Activated CD4-positive, alpha-beta T cell treated with anti-CD3 and anti-CD28 coated beads, Interleukin-2, Interleukin-4, amounts not matched to agents 100 ng/mL and 50 ng/mL, durations not matched to agents 16 hours and 8 hours (primary cell): ENCODE measurements at regions not wholly inside any gene's neighbourhood (a gene's known extent, or its start where the extent isn't known, plus 50 kb on each side); places are given as distances from the start of the nearest gene placed in this dataset.

Experiments
- DNase-seq: peaks from one replicate; pipeline ENCODE4 v3.0.0-alpha.2; 2020; ENCODE audit warnings: low spot score

DNA sequence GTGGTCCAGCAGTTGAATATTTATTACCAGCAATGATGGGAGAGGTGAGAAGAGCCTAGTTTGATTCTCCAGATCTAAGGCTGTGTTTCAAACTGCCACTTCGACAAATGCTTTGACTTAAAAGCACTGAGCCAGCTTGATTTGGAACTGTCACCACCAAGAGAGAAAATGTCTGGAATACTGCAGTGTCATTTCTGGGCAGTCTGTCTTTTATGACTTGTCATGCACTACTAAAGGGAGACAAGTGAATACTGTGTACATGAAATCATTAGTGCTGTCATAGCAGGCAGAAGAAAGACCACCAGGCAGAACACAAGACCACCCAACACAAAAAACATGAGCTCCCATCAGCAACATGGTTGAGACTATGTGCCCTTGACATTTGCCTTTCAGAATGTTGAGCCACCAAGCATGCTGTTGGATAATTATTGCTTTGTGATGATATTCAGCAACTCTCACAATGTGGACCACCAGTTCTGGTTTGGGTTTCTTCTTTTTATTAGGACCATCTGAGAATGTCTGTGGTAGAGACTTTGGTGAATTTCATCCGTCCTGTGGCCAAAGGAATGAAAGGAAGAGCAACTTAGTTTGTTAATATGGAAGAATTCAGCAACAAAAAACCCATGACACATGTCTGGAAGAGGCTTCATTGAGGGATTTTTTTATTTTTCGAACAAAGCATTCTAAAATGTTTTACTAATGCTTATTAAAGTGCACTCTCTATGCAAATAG lies 125.8 kb downstream of the NTMT2 start:
- no peak for DNase-seq

DNA sequence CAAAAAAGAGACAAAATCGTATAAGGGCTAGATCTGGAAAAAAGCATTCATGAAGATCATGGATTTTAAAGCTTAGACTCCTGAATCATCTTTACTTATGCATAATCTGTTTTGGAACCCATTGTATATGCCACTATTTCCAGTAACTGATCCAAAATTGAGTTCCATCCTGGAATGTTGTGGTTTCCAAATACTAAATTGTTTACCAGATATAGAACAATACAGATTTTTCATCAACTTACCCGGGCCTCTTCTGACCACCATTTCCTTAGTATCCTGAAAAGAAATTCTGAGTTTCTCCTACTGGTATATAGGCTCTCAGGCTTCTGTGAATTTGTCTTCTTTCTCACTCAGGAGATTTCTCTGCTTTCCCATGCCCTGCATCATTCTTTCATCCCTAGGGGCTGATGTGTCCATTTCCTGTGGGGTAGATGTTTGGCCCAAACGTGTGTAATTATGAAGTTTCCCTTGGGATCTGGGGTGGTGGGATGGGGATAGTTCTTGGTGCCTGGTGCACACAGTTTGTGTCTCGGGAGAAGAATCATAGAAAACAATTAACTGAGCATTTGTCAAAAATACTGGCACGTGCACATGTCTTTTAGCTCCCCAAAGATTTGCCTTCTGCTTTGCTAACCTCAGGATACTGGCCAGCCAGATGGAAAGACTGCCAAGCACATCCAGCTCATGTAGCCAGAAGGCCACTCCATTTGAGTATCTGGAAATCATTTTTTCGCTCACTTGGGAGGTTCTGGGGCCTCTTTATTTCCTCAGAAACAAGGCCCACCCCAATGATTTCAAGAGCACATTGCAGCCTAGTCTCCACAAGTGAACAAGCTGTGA lies 127.8 kb downstream of the NTMT2 start:
- no peak for DNase-seq

DNA sequence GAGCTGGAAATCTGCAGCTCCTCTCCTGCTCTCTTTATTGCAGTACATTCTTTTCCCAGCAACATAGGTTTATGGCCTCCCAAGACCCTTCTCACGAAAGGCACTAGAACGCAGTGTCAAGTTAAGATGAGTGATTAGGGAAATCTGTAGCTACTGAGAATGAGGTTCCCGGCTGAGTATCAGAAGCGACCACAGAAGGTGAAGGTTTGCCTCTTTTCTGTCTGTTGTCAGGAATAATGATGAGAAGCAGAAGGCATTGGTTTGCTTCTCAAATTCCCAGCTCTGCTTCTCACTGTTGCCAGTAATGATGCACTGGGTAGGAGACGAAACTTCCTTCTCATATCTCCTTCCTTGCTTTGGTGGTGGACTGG lies 128.4 kb downstream of the NTMT2 start:
- DNase-seq: no peak

DNA sequence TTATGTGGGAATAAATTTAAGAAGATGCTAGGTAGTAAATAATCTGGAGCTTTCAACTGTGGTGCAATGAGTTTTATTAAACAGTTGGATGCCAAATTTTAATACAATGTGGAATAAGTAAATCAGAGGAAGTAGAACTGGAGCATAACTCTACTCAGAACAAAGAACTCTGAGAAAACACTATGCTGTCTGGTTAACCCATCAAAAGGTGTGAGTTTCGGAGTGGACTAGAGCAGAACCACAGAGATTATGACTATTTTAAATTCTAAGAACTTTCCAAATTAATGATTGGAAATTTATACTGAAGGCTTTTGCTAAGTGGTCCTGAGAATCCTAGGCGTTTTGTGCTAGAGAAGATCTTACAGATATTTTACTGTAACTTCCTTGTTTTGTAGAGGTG lies 132.2 kb downstream of the NTMT2 start:
- no peak for DNase-seq

DNA sequence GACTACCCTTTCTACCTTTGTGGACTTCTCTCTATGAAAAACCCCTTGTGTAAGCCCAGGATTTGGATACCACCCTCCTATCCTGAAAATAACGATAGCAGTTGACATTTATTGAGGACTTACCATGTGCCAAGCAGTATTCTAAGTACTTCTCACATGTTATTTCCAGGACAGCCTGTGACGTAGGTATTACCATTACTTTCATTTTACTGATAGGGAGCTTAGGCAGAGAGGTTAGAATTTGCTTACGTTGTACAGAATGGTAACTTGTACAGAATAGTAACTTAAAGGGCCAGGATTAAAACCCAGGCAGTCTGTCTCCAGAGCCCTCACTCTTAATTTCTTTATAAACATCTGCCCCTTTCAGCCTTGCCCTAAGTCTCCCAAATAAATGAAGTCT lies 138.3 kb downstream of the NTMT2 start:
- no peak for DNase-seq

DNA sequence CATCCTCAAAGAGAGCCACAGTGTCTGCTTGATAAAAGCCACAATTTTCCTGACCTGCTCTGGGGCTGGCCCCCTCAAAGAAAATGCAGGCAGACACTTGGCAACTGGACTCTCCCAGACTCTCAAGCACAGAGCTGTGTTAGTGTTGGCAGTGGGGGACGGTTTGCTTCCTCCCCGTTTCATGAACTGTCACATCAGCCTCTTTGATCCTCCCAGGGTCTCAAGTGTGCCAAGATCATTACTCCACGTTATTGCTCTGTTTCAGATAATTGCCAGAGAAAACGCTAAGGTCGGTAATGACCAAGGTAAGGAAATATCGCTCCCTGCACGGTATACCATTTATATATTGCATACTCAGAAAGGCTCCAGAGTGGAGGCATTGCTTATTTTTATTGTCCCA lies 138.8 kb downstream of the NTMT2 start:
- DNase-seq: no peak

DNA sequence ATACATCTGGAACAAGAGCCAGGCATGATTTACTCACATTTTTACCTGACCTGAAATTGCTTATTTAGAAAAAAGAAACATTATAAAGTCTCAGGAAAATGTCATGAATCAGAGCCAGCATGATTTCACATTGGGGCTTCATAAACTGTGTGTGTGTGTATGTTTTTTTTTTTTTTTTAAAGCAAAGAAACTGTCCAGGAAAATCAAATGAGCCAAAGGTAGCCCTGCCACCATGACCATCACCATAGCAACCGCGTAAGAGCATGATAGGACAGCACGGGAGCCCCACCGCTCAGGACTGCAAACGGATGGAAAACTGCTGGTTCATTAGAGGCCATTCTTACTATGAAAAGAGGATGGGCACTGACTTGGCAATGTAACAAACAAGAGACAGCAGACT lies 139.2 kb downstream of the NTMT2 start:
- DNase-seq: no peak

DNA sequence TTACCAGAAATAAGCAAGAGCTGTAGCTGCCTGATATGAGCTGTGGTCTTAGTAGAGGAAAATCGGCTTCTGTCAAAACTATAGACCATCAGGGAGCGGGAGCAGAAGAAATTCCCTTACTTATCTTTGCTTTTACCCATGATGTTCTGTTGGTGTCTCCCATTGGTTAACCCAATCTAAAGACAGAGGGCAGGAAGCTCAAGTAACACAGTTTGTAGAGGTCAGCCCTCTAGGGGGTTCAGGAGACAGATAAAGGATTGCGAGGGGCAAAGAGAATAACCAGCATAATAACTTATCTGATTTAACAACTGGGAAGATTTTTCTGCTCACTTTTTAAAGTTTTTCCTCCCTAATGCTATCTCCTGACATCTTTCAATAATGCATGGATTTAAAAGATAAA lies 142.4 kb downstream of the NTMT2 start:
- no peak for DNase-seq

DNA sequence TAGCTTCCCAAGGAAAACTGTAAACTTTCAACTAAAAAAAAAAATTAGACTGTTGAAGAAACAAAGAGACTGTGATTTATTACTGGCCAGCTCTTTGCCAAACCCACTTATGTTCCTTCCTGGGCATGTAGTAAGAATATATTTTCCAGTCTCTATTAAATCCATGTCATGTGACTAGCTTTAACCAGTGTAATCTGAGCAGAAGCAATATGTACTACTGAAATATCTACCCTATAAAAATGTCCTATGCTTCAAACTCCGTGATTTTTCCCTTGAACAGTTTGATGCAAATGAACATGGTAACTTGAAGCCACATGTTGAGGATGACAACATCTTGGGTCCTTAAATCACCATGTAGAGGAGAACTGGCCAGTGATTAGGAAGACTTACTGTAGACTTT lies 144.5 kb downstream of the NTMT2 start:
- no peak for DNase-seq

DNA sequence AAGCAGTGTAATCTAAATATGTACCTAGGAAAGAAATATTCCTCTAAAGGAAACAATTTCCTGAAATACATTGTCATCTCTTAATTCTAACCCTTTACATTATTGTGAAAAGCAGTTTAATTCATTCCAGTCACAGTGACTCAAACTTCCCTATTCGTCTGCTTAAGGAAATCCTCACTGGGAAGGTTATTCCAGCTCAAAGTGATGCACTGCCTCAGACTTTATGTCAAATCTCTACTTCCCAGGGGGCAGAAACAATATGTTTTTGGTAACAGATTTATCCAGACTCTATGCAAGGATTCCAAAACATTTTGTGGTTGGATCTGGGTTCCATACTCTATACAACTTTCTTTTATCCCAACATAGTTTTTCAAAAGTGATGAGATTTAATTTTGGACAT lies 145.2 kb downstream of the NTMT2 start:
- no peak for DNase-seq

DNA sequence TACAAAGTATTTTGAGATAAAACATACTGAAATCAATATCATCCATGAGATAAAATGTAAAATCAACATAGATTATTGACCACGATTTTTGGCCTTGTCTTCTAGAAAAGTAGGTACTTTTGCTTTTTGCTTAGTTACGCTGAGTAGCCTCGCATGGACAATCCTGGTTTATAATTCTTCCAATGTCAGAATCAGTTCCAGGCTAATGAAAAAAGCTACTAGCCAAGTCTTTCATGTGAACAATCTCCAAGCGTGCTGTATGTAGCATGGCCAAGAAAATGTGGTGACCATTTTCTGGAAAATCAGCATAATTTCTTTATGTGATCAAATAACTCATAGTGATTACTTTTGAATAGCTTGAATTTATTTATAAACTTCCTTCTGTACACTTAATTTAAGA lies 145.8 kb downstream of the NTMT2 start:
- no peak for DNase-seq

DNA sequence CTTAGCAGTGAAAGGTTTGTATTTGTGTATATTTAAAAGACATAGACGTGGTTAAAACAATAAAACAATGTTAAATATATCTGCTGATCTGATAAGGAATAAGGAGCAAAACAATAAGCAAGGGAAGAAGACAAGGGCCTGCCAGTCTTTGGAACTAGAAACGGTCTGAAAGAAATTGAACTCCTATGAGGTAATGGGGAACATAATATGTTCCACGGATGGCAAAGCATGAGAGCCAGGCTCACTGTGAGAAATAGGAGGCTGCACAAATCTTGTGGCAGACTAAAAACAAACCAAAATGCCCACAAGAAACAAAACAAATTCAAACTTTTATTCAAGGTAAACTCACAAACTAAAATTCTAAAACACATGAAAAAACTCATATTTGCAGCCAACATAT lies 150.5 kb downstream of the NTMT2 start:
- no peak for DNase-seq

DNA sequence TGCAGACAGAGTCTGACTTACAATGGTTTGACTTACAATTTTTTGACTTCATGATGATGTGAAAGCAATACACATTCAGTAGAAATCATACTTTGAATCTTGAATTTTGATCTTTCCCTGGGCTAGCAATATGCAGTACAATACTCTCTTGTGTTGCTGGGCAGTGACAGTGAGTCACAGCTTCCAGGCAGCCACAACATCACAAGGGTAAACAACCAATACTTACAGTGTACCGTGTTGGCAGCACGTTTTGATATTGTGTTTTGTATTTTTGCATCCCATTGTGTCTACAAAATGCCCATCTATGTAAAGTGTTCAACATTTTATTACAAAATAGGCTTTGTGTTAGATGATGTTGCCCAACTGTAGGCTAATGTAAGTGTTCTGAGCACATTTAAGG lies 150.9 kb downstream of the NTMT2 start:
- no peak for DNase-seq

DNA sequence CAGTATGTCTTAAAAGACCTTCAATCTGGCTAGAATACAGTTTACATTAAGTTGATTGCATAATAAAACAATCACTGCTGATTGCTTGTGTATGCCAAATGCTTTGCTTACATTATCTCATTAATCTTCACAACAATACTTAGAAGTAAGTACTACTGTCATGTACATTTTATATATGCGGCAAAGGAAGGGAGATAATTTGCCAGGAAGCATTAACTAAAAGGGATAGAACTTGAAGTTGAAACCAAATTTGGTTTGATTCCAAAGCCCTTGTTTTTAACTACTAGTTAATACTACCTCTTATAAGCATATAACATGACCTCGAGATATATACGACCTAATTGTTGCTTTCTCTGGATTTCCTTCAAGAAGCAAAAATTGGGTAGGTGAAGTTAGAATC lies 155.8 kb downstream of the NTMT2 start:
- no peak for DNase-seq

DNA sequence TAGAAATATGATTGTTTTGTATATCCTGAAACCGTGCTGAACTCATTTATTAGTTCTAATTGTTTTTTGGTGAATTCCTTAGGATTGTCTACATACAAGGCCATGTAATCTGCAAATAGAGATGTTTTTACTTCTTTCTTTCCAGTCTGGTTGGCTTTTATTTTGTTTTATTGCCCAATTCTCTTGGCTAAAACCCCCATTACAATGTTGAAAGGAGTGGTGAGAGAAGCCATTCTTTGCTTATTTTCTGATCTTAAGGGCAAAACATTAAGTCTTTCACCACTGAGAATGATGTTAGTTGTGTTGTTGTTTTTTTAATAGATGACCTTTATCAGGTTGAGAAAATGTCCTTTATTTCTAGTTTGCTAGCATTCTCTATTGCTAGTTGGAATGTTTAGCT lies 157.3 kb downstream of the NTMT2 start:
- no peak for DNase-seq

DNA sequence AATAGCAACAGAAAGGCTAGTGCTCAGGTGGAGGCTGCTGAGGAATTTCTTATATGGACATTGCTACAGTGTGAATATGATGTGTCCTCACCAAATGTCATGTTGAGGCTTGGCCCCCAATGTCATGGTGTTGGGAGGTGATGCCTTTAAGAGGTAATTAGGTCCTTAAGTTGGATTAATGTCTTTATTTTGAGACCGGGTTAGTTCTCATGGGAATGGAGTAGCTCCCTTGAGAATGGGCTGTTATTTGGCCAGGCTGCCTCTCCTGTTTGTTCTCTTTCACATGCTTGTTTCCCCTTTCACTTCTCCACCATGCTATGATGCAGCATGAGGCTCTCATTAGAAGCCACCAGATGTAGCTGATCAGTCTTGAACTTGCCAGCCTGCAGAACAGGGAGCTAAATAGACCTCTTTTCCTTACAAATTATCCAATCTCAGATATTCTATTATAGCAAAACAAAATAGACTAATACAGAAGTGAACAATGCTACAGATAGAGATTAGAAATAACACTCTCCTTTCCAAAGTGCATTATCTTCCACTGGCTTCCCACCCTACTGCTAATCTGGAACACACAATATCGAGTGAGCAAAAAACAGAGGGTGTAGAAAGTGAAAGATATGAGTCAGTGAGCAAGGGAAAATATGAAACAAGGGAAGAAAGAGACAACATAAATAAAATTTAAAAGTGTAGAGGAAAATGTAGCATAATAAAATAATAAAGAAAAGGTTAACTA lies 160.2 kb downstream of the NTMT2 start:
- DNase-seq: no peak

DNA sequence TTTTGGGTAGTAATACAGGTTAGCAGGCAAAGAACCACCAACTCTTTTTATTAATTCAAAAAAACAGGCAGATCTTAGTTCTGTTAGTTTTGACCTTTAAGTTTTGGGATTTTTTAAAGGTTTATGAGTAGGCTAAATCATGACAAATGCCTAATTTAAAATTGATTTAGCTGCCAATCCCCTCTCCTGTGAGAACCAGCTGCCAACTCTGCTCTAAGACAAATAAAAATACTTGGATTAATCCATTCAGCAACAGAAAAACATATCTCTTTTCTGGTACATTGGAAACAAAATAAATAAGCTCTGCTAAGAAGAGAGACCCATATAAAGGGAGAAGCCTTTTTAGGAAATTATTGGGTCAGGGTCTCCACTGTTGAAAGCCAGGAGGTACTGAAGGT lies 160.8 kb downstream of the NTMT2 start:
- no peak for DNase-seq

DNA sequence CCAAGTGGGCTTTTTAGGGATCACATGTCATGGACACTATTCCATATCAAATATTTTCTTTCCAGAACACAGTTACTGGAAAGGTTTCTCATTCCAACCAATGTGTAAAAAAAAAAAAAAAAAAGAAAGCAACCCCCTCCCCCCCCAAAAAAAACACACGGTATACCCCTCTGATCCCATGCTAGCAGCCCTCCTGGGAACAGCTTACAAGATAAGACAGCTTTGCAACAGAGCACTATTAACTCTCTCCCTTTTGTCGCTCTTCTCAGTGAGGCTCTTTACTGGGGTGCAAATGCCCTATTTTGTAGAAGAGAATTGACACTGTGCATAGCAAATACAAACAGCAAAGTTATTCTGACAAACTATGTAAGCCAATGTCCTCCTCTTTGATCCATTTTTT lies 161.2 kb downstream of the NTMT2 start:
- DNase-seq: no peak

DNA sequence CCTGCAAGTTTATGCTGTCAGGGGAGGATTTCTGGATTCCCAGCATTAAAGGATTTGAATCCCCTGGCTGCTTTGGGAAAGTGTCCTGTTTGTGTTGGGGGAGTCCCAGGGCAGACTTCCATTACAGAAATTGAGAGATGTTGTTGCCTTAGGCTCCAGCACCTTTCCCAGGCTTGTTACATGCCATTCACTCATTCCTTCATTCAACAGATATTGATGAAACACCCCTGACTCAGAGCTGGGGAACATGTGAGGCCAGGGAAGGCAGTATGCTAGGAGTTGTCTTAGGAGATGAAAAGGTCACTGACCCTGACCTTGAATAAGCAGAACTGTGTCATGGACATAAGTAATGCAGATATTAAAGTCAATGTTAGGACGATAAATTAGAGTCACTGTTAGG lies 161.7 kb downstream of the NTMT2 start:
- no peak for DNase-seq

DNA sequence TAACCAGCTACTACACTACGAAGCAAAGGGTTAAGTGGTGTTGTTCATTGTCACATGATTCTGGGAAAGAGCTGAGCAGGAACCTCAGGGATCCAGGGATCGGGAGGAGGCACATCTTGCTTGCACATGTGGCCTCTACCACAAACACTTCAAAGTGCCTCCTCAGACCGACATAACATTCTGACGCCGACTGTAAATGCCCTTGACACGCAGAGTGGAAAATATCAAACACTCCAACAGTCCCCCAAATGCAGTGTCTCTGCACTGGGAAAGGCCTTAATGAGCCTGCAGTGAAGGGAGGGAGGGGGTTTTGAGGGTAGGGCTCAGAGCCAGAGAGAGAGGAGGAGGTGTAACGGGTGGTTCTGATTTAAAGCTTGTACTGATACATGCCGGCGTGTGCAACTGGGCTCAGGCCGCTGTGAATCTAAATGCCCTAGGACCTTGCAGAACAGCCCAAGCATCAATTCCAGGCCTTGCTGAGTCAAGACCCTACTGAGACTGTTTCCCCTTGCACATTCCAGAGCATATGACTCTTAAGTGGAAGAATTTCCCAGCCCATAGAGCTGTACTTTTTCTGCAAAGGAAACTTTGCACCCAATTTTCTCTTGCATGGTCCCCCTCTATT lies 163.7 kb downstream of the NTMT2 start:
- DNase-seq: no peak

DNA sequence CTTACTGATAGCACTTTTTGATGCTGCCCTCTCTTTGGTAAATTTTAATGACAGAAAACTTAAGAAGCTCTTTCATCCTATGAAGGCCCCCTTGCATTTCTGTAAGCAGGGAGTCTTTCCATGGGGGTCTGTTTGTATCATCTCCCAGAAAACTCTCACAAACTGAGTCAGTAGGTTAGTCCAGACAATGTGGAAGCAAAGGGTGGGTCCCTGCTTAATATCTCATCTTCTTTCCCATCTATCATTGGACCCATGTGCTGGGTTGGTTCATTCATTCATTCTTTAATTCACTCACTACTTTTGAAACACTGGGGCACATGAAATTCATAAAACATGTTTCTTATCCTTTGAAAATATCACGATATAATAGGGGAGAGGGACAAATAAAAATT lies 164.3 kb downstream of the NTMT2 start:
- DNase-seq: no peak

DNA sequence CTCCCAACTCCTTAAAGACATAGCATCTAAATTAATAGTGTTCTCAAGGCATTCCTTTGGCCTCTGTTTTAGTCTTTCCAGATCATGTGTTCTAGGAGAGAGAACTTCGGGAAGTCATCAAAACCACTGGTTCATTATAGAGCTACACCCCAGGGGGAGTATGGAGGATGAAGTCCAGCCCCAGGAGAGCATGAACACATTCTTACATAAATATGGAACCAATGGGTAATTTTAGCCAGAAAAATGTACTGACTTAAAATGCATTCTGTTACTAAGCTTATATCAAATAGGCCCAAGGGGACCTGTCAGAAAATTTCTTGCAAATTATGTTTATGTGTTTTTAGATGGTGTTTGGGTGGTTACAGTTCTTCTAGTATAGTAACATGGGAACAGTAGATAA lies 165.2 kb downstream of the NTMT2 start:
- no peak for DNase-seq

DNA sequence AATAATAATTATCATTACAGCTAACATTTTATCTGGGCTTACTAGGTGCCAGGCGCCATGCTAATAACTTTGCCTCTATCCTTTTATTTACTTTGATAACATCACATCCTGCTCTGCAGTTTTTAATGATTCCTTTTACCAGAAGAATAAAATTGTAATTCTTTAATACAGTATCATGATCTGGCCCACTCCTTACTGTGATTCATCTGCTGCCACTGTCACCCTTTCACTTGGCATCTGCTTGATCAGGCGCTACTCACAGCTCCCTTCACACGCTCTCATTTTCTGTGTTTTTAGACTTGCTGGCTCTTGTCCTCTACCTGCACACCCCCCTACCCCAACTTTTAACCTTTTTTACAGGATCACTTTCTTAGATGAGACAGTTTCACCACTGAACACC lies 167.5 kb downstream of the NTMT2 start:
- no peak for DNase-seq
